Heart right ventricle (tissue), 16 donors: ENCODE measurements at regions not wholly inside any gene's neighbourhood (a gene's known extent, or its start where the extent isn't known, plus 50 kb on each side); places are given as distances from the start of the nearest gene placed in this dataset.

Source experiments
- ATAC-seq, 8 donors: fragments of 200-7000 bp; cut with Tn5 transposase; one replicate each; pipeline ENCODE4 v1.9.1; 2020; ENCODE audit warnings: mild to moderate bottlenecking in 8 of 8, moderate library complexity in 8 of 8, moderate number of reproducible peaks in 1 of 8
- DNase-seq, 2 donors: peaks; one replicate each; pipeline ENCODE4 v3.0.0-alpha.2; 2020
- H3K27ac ChIP-seq, 10 donors: fragments of 200-600 bp; sonication (generic) in 2 of 10; one replicate each; pipeline versions ENCODE4 v1.5.0 to v1.8.0; 2020 to 2022; ENCODE audit warnings: mild to moderate bottlenecking in 3 of 10
- H3K27me3 ChIP-seq, 7 donors: fragments of 200-600 bp; one replicate each; pipeline ENCODE4 v1.8.0; 2021 to 2022; ENCODE audit warnings: mild to moderate bottlenecking in 2 of 7
- H3K36me3 ChIP-seq, 9 donors: fragments of 200-600 bp; sonication (generic) in 1 of 9; one replicate each; pipeline versions ENCODE4 v1.5.0 to v1.8.0; 2020 to 2022; ENCODE audit warnings: mild to moderate bottlenecking in 2 of 9
- H3K4me1 ChIP-seq, 9 donors: fragments of 200-600 bp; sonication (generic) in 1 of 9; one replicate each; pipeline versions ENCODE4 v1.5.0 to v1.8.0; 2020 to 2022; ENCODE audit warnings: mild to moderate bottlenecking in 4 of 9
- H3K4me3 ChIP-seq, 10 donors: fragments of 200-600 bp; sonication (generic) in 2 of 10; one replicate each; pipeline versions ENCODE4 v1.5.0 to v1.8.0; 2020 to 2022; ENCODE audit warnings: mild to moderate bottlenecking in 7 of 10, moderate library complexity in 2 of 10
- H3K9me3 ChIP-seq, 11 donors: fragments of 200-600 bp in 10 of 11; sonication (generic) in 2 of 11; one replicate each; pipeline versions ENCODE4 v1.5.0 to v1.8.0; 2013 to 2022; ENCODE audit warnings: mild to moderate bottlenecking in 2 of 11, control low read depth in 1 of 11, moderate library complexity in 1 of 11
- CTCF ChIP-seq, 9 donors: fragments of 200-600 bp; sonication (generic) in 2 of 9; IDR thresholded peaks; one replicate each; pipeline versions ENCODE4 v1.5.0 to v1.8.0; 2021 to 2022; ENCODE audit warnings: antibody characterized with exemption in 9 of 9, mild to moderate bottlenecking in 5 of 9, moderate library complexity in 1 of 9
- WGBS, 2 donors: extraction: QIAGEN DNeasy Blood & Tissue Kit; methylation state at CpG; one replicate each; pipeline ENCODE4 v1.1.7; 2013; ENCODE audit warnings: inconsistent platforms in 1 of 2; 5-methylcytosine and 5-hydroxymethylcytosine counted together
- intact Hi-C, 10 donors: fragments of 100-400 bp; cut with DNase I; formaldehyde crosslinking; loops; one replicate each; pipeline versions ENCODE4 v1.11.1 to v1.14.2; 2022
- donor health status: Arrhythmogenic right ventricular cardiomyopathy.
- donor health status: ischemic (EF 13 %, LVEDD 7.1; RV severe dilation, severe dysfunction).
- donor health status: healthy with polysubstance abuse.
- donor health status: DM: no; HTN: yes; CAD: no.
- donor health status: DM: no; HTN: no; CAD: no.
- donor health status: ischemic (EF 25% LVEDD 6.9; RV normal size, moderate dysfunction).
- donor health status: ischemic (EF 25% LVEDD 5.7; RV mildly dilated, moderate dysfunction).
- donor health status: healthy.
- donor health status: DM: yes; HTN: yes; CAD: no.
- donor health status: Ischemic cardiomyopathy.
- donor health status: ischemic (EF 35%, LVEDD 5.7; RV mildly dilated, moderate dysfunction).
- donor health status: nonischemic (EF 11% LVEDD 7.7; RV severe dilation, severe dysfunction).
- donor health status: DM: yes; HTN: yes; CAD: no.
- donor health status: PGD.
- donor health status: ischemic (EF 29% LVEDD 5.4; RV normal size, mild dysfunction).
- donor health status: nonischemic (EF 23%, LVEDD 6.1; RV moderate dilation, normal function).

- no peak overlapping the region for H3K4me3 ChIP-seq
- H3K4me1 ChIP-seq, result peaks cover 0 to 25% (median 10%) of the 10 kb centered on the region in 9 donors
- H3K27me3 ChIP-seq, result no peaks in the 10 kb centered on the region
- DNase-seq (no peak), ATAC-seq (peak in 6 of 8 donors; percentile 51 to 90 (median 59))
- H3K36me3 ChIP-seq, result no peaks in the 10 kb centered on the region
- H3K27ac ChIP-seq, result peak overlapping the region in 4 of 10 donors; percentile 28 to 47 (median 38)
- TF ChIP-seq CTCF (IDR thresholded peaks at IDR 0.05), result peak in 2 of 9 donors; percentile 13 to 23
- intact Hi-C loops, result loop anchor here in 2 of 10 donors (10.0 kb wide), 1 partner anchor 60 kb away; no protein-coding TSS in a partner anchor
- no peaks in the 10 kb centered on the region for H3K9me3 ChIP-seq
Observed at GRCh38 chr7:80334908-80335307, 177.0 kb downstream of the GNAT3 start.

GRCh38 chr7:80334196-80334595 is 177.7 kb downstream of the GNAT3 start:
- H3K9me3 ChIP-seq, result no peaks in the 10 kb centered on the region
- intact Hi-C loops, result loop anchor here in 2 of 10 donors (10.0 kb wide), 1 partner anchor 61 kb away; no protein-coding TSS in a partner anchor
- ATAC-seq, result no peak
- WGBS, 2 donors, result 97 to 98% methylated on average over 1 of the region's 1 CpG
- no peaks in the 10 kb centered on the region for H3K36me3 ChIP-seq
- no peak overlapping the region for H3K4me3 ChIP-seq
- no peaks in the 10 kb centered on the region for H3K27me3 ChIP-seq
- no peak overlapping the region for H3K27ac ChIP-seq
- peaks cover 0 to 25% (median 10%) of the 10 kb centered on the region in 9 donors for H3K4me1 ChIP-seq
- TF ChIP-seq CTCF (IDR thresholded peaks at IDR 0.05), result no peak
- no peak for DNase-seq

- Histone ChIP-seq H3K4me1 (peaks cover 0 to 25% (median 10%) of the 10 kb centered on the region in 9 donors), H3K9me3 (peaks cover 0 to 6% (median 0%) of the 10 kb centered on the region in 11 donors), H3K27ac (no peak overlapping the region), H3K4me3 (no peak overlapping the region), H3K36me3 (no peaks in the 10 kb centered on the region), H3K27me3 (no peaks in the 10 kb centered on the region)
- no peak for DNase-seq
- ATAC-seq, result no peak
- intact Hi-C loops, result loop anchor here in 2 of 10 donors (10.0 kb wide), 1 partner anchor 62 kb away; no protein-coding TSS in a partner anchor
- TF ChIP-seq CTCF (IDR thresholded peaks at IDR 0.05), result no peak
- 64 to 71% methylated on average over 1 of the region's 1 CpG for WGBS, 2 donors
Observed at GRCh38 chr7:80333040-80333439, 178.8 kb downstream of the GNAT3 start.

- intact Hi-C loops, result loop anchor here in 2 of 10 donors (10.0 kb wide), 1 partner anchor 64 kb away; no protein-coding TSS in a partner anchor
- DNase-seq, result no peak
Observed at GRCh38 chr7:80330434-80330833, 181.4 kb downstream of the GNAT3 start.

More at GRCh38 chr7:80330434-80330833, 181.4 kb downstream of the GNAT3 start:
- no peak overlapping the region for H3K4me3 ChIP-seq
- H3K4me1 ChIP-seq, result peaks cover 0 to 11% (median 5%) of the 10 kb centered on the region in 9 donors
- no peaks in the 10 kb centered on the region for H3K36me3 ChIP-seq
- no peaks in the 10 kb centered on the region for H3K27me3 ChIP-seq
- no peak for ATAC-seq
- no peak overlapping the region for H3K27ac ChIP-seq
- TF ChIP-seq CTCF (IDR thresholded peaks at IDR 0.05), result no peak
- H3K9me3 ChIP-seq, result peaks cover 0 to 12% (median 0%) of the 10 kb centered on the region in 11 donors
